ENCODE measurements at regions not wholly inside any gene's neighbourhood (a gene's known extent, or its start where the extent isn't known, plus 50 kb on each side); places are given as distances from the start of the nearest gene placed in this dataset.

DNA sequence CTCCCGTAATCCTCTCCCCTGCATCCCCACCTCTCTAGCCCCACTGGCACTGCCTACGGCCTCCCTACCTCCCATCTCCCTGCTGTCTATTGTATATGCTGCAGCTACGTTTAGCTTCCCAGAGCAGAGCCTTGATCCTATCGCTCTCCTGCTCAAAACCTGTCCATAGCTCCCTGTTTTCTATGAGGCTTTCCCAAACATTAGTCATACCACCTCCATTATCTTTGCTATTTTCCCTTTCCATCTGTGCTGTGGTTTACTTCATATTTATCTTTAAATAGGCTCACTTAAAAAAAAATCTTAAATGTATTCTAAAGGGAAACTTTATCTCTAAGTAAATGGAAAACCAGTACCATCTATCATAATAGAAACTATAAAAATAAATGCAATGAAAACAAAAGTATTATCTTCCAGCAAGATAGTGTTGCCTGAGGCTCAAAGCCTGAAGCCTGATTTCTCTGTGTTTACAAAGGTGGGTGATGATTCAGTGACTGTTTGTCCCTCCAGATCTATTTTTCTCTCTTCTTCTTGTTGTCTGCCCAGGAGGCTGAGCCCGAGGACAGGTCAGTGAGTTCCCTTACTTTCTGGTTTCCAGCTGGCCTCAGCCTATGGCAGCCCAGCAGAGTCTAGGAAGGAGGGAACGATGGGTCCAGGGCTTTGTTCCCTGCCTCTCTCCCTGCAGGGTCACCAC, 397.1 kb upstream of the CFAP20DC start:
- TF ChIP-seq, protein P1, sequence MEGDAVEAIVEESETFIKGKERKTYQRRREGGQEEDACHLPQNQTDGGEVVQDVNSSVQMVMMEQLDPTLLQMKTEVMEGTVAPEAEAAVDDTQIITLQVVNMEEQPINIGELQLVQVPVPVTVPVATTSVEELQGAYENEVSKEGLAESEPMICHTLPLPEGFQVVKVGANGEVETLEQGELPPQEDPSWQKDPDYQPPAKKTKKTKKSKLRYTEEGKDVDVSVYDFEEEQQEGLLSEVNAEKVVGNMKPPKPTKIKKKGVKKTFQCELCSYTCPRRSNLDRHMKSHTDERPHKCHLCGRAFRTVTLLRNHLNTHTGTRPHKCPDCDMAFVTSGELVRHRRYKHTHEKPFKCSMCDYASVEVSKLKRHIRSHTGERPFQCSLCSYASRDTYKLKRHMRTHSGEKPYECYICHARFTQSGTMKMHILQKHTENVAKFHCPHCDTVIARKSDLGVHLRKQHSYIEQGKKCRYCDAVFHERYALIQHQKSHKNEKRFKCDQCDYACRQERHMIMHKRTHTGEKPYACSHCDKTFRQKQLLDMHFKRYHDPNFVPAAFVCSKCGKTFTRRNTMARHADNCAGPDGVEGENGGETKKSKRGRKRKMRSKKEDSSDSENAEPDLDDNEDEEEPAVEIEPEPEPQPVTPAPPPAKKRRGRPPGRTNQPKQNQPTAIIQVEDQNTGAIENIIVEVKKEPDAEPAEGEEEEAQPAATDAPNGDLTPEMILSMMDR (IDR thresholded peaks at IDR 0.05) = no peak
- H3K27me3 Mint-ChIP-seq (ENCODE audit: insufficient read depth) = no peaks in the 10 kb centered on the region; the same call in 1 of the 2 replicates
- no peak for DNase-seq
- H3K4me3 Mint-ChIP-seq = no peak overlapping the region
- H3K4me1 Mint-ChIP-seq (ENCODE audit: low read depth) = no peaks in the 10 kb centered on the region
- no peaks in the 10 kb centered on the region for H3K36me3 Mint-ChIP-seq (ENCODE audit: low read depth)
- H3K27ac Mint-ChIP-seq = no peak overlapping the region
- H3K9me3 Mint-ChIP-seq = peaks cover 29% of the 10 kb centered on the region; the same call in 1 of the 2 replicates

- no peaks in the 10 kb centered on the region for H3K36me3 Mint-ChIP-seq (ENCODE audit: low read depth)
- H3K4me3 Mint-ChIP-seq = no peak overlapping the region
- H3K4me1 Mint-ChIP-seq (ENCODE audit: low read depth) = no peaks in the 10 kb centered on the region
- no peak overlapping the region for H3K27ac Mint-ChIP-seq
- DNase-seq = no peak
- TF ChIP-seq, protein P1 (IDR thresholded peaks at IDR 0.05) = no peak
- H3K9me3 Mint-ChIP-seq = peaks cover 19% of the 10 kb centered on the region; the same call in 1 of the 2 replicates
- no peaks in the 10 kb centered on the region; the same call in 1 of the 2 replicates for H3K27me3 Mint-ChIP-seq (ENCODE audit: insufficient read depth)
Measured at GRCh38 chr3:59444676-59445075, 394.9 kb upstream of the CFAP20DC start.

- H3K4me1 Mint-ChIP-seq (ENCODE audit: low read depth) = no peaks in the 10 kb centered on the region
- TF ChIP-seq, protein P1 (IDR thresholded peaks at IDR 0.05) = no peak
- no peak overlapping the region for H3K4me3 Mint-ChIP-seq
- no peak overlapping the region for H3K27ac Mint-ChIP-seq
- peaks cover 15% of the 10 kb centered on the region; the same call in 1 of the 2 replicates for H3K9me3 Mint-ChIP-seq
- H3K27me3 Mint-ChIP-seq (ENCODE audit: insufficient read depth) = no peaks in the 10 kb centered on the region; the same call in 1 of the 2 replicates
- DNase-seq = no peak
- H3K36me3 Mint-ChIP-seq (ENCODE audit: low read depth) = no peaks in the 10 kb centered on the region
Measured at GRCh38 chr3:59444294-59444671, 394.5 kb upstream of the CFAP20DC start.

GRCh38 chr3:59443618-59444293, 393.9 kb upstream of the CFAP20DC start:
- no peaks in the 10 kb centered on the region for H3K36me3 Mint-ChIP-seq (ENCODE audit: low read depth)
- H3K9me3 Mint-ChIP-seq = peaks cover 10% of the 10 kb centered on the region; the same call in 1 of the 2 replicates
- H3K27ac Mint-ChIP-seq = no peak overlapping the region
- no peaks in the 10 kb centered on the region for H3K4me1 Mint-ChIP-seq (ENCODE audit: low read depth)
- TF ChIP-seq, protein P1 (IDR thresholded peaks at IDR 0.05) = no peak
- DNase-seq = no peak
- no peak overlapping the region for H3K4me3 Mint-ChIP-seq
- no peaks in the 10 kb centered on the region; the same call in 1 of the 2 replicates for H3K27me3 Mint-ChIP-seq (ENCODE audit: insufficient read depth)

- Mint-ChIP-seq H3K27ac (no peak overlapping the region), H3K9me3 (peaks cover under 1% of the 10 kb centered on the region; the same call in 1 of the 2 replicates), H3K4me3 (no peak overlapping the region), H3K4me1 (ENCODE audit: low read depth) (no peaks in the 10 kb centered on the region), H3K27me3 (ENCODE audit: insufficient read depth) (no peaks in the 10 kb centered on the region; the same call in 1 of the 2 replicates), H3K36me3 (ENCODE audit: low read depth) (no peaks in the 10 kb centered on the region)
- TF ChIP-seq, protein P1 (IDR thresholded peaks at IDR 0.05) = no peak
- DNase-seq = no peak
Measured at GRCh38 chr3:59442046-59442445, 392.2 kb upstream of the CFAP20DC start.
